H9 (cell line): ENCODE measurements at regions not wholly inside any gene's neighbourhood (a gene's known extent, or its start where the extent isn't known, plus 50 kb on each side); places are given as distances from the start of the nearest gene placed in this dataset.

Experiments used
- DNase-seq: peaks from one replicate; pipeline ENCODE4 v3.0.0-alpha.2; 2017
- H2AFZ ChIP-seq: one replicate; pipeline ENCODE4 v1.6.1; 2013; ENCODE audit warnings: mild to moderate bottlenecking, low read length, control low read depth, moderate library complexity
- H2AK5ac ChIP-seq: 2 replicates; pipeline ENCODE4 v1.6.1; 2013; ENCODE audit warnings: low read length, control low read depth, mixed read lengths; ENCODE audit not compliant: insufficient read length
- H2BK120ac ChIP-seq: one replicate; pipeline ENCODE4 v1.6.1; 2013; ENCODE audit warnings: low read depth, mild to moderate bottlenecking, low read length, control low read depth, inconsistent platforms; ENCODE audit not compliant: poor library complexity, severe bottlenecking
- H2BK12ac ChIP-seq: 2 replicates; pipeline ENCODE4 v1.6.1; 2013; ENCODE audit warnings: low read length, control low read depth, mixed read lengths, low read depth; ENCODE audit not compliant: insufficient read length
- H2BK15ac ChIP-seq: 2 replicates; pipeline ENCODE4 v1.6.1; 2013; ENCODE audit warnings: low read depth, low read length, control low read depth
- H2BK20ac ChIP-seq: one replicate; pipeline ENCODE4 v1.6.1; 2013; ENCODE audit warnings: low read depth, mild to moderate bottlenecking, low read length, control low read depth, inconsistent platforms; ENCODE audit not compliant: poor library complexity, severe bottlenecking
- H2BK5ac ChIP-seq: 2 replicates; pipeline ENCODE4 v1.6.1; 2013; ENCODE audit warnings: low read length, control low read depth, mixed read lengths; ENCODE audit not compliant: insufficient read length
- H3K14ac ChIP-seq: 2 replicates; pipeline ENCODE4 v1.6.1; 2013; ENCODE audit warnings: low read length, control low read depth; ENCODE audit not compliant: insufficient read depth
- H3K18ac ChIP-seq: 2 replicates; pipeline ENCODE4 v1.6.1; 2013; ENCODE audit warnings: low read depth, mild to moderate bottlenecking, mixed read lengths, low read length, control low read depth; ENCODE audit not compliant: insufficient read length
- H3K23ac ChIP-seq: 2 replicates; pipeline ENCODE4 v1.6.1; 2013; ENCODE audit warnings: low read length, control low read depth, mixed read lengths, low read depth; ENCODE audit not compliant: insufficient read length
- H3K23me2 ChIP-seq: 2 replicates; pipeline ENCODE4 v1.6.1; 2013; ENCODE audit warnings: low read depth, mild to moderate bottlenecking, mixed read lengths, low read length, control low read depth; ENCODE audit not compliant: insufficient read length, poor library complexity, severe bottlenecking
- H3K27ac ChIP-seq: 2 replicates; pipeline ENCODE4 v1.5.1; 2013; ENCODE audit warnings: low read length, control low read depth, mixed read lengths, low read depth; ENCODE audit not compliant: insufficient read length
- H3K27me3 ChIP-seq: 2 replicates; pipeline ENCODE4 v1.6.1; 2013; ENCODE audit warnings: low read length, control low read depth, inconsistent platforms; ENCODE audit not compliant: insufficient read depth
- H3K4ac ChIP-seq: 2 replicates; pipeline ENCODE4 v1.6.1; 2013; ENCODE audit warnings: low read depth, mild to moderate bottlenecking, control low read depth, inconsistent platforms, low read length, moderate library complexity
- H3K4me1 ChIP-seq: 2 replicates; pipeline ENCODE4 v1.6.1; 2013; ENCODE audit warnings: low read length, control low read depth, inconsistent platforms; ENCODE audit not compliant: insufficient read depth
- H3K4me2 ChIP-seq: 2 replicates; pipeline ENCODE4 v1.6.1; 2013; ENCODE audit warnings: low read length, control low read depth, mixed read lengths; ENCODE audit not compliant: insufficient read length, insufficient read depth
- H3K56ac ChIP-seq: 2 replicates; pipeline ENCODE4 v1.6.1; 2013; ENCODE audit warnings: low read depth, mild to moderate bottlenecking, mixed read lengths, low read length, control low read depth; ENCODE audit not compliant: insufficient read length
- H3K79me1 ChIP-seq: 2 replicates; pipeline ENCODE4 v1.6.1; 2013; ENCODE audit warnings: low read depth, mild to moderate bottlenecking, moderate library complexity, low read length, control low read depth, inconsistent platforms; ENCODE audit not compliant: insufficient read depth, poor library complexity, severe bottlenecking
- H3K79me2 ChIP-seq: 2 replicates; pipeline ENCODE4 v1.6.1; 2013; ENCODE audit warnings: low read length, control low read depth, inconsistent platforms; ENCODE audit not compliant: insufficient read depth
- H3K9ac ChIP-seq: 2 replicates; pipeline ENCODE4 v1.6.1; 2013; ENCODE audit warnings: low read length, control low read depth, mixed read lengths; ENCODE audit not compliant: insufficient read length; ENCODE audit errors: extremely low read depth
- H3K9me3 ChIP-seq: one replicate; pipeline ENCODE4 v1.6.1; 2013; ENCODE audit warnings: low read depth, low read length, inconsistent platforms; ENCODE audit not compliant: control insufficient read depth
- H3T11ph ChIP-seq: one replicate; pipeline ENCODE4 v1.6.1; 2013; ENCODE audit warnings: mild to moderate bottlenecking, low read length, control low read depth, inconsistent platforms
- H4K20me1 ChIP-seq: one replicate; pipeline ENCODE4 v1.6.1; 2013; ENCODE audit not compliant: control insufficient read depth, insufficient read length, insufficient read depth
- H4K5ac ChIP-seq: 2 replicates; pipeline ENCODE4 v1.6.1; 2013; ENCODE audit warnings: low read depth, mild to moderate bottlenecking, mixed read lengths, low read length, control low read depth; ENCODE audit not compliant: insufficient read length
- H4K8ac ChIP-seq: replicated peaks from 2 replicates; pipeline ENCODE4 v1.6.1; 2013; ENCODE audit warnings: low read length, control low read depth, mixed read lengths, low read depth; ENCODE audit not compliant: insufficient read length
- H4K91ac ChIP-seq: 2 replicates; pipeline ENCODE4 v1.6.1; 2013; ENCODE audit warnings: low read depth, mild to moderate bottlenecking, moderate library complexity, mixed read lengths, low read length, control low read depth; ENCODE audit not compliant: insufficient read length
- H3K27ac Mint-ChIP-seq, 3 experiments: 2 replicates in 2 of 3; 3 replicates in 1 of 3; pipeline ENCODE4 v1.8.0; 2020 to 2021; ENCODE audit warnings: mixed read lengths in 3 of 3, mild to moderate bottlenecking in 1 of 3, moderate library complexity in 1 of 3
- H3K27me3 Mint-ChIP-seq: 2 replicates; pipeline ENCODE4 v1.8.0; 2021; ENCODE audit warnings: low read depth, mild to moderate bottlenecking, moderate library complexity, mixed read lengths
- H3K36me3 Mint-ChIP-seq, 3 experiments: 2 replicates in 2 of 3; 3 replicates in 1 of 3; pipeline ENCODE4 v1.8.0; 2020 to 2021; ENCODE audit warnings: low read depth in 3 of 3, mixed read lengths in 3 of 3; ENCODE audit not compliant: insufficient read depth in 1 of 3
- H3K4me1 Mint-ChIP-seq, 2 experiments: 2 replicates each; pipeline ENCODE4 v1.8.0; 2020; ENCODE audit warnings: mixed read lengths in 2 of 2
- H3K4me3 Mint-ChIP-seq, 2 experiments: 2 replicates in 1 of 2; 3 replicates in 1 of 2; pipeline ENCODE4 v1.8.0; 2020 to 2021; ENCODE audit warnings: mild to moderate bottlenecking in 2 of 2, mixed read lengths in 2 of 2, moderate library complexity in 1 of 2
- H3K9me3 Mint-ChIP-seq, 2 experiments: 2 replicates in 1 of 2; 3 replicates in 1 of 2; pipeline ENCODE4 v1.8.0; 2020; ENCODE audit warnings: mild to moderate bottlenecking in 2 of 2, mixed read lengths in 2 of 2, moderate library complexity in 1 of 2
- WGBS: extraction: QIAGEN DNeasy Blood & Tissue Kit; methylation state at CpG from one replicate; pipeline ENCODE4 v1.1.7; 2013; ENCODE audit warnings: missing lambda C conversion rate, low lambda C conversion rate, mixed read lengths; ENCODE audit not compliant: insufficient read length; ENCODE audit errors: extremely low coverage; 5-methylcytosine and 5-hydroxymethylcytosine counted together
- TF ChIP-seq, protein P1 (sequence below): fragments of 200-600 bp; sonication (generic); conservative IDR thresholded peaks from 3 replicates; pipeline ENCODE4 v1.8.0; 2021; ENCODE audit warnings: antibody characterized with exemption, mild to moderate bottlenecking

DNA sequence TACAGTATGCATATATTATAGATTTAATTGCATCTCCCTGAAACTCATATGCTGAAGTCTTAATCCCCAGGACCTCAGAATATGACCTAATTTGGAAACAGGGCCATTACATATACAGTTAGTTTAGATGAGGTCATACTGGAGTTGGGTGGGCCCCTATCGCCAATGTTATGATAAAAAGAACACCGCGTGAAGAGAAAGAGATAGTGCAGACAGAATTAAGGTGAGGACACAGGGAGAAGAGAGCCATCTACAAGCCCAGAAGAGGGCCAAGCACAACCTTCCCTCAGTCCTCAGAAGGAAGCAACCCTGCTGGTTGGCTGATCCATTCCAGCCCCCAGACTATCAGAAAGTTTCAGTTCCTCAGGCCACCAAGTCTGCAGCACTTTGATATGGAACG lies 311.9 kb upstream of the RAB6C start:
- no peak overlapping the region for H3K56ac ChIP-seq
- no peak overlapping the region for H3K14ac ChIP-seq
- no peak overlapping the region for H2BK120ac ChIP-seq
- no peak overlapping the region for H3K23ac ChIP-seq
- no peaks in the 10 kb centered on the region for H3K9me3 ChIP-seq
- DNase-seq = no peak
- no peaks in the 10 kb centered on the region for H4K20me1 ChIP-seq
- Mint-ChIP-seq H3K4me3 (no peak overlapping the region), H3K27me3 (peaks cover 7% of the 10 kb centered on the region), H3K36me3 (peaks cover 0 to 4% (median 2%) of the 10 kb centered on the region in 3 experiments; a peak in 2 of 7 replicates), H3K27ac (no peak overlapping the region), H3K9me3 (peaks cover 0 to 2% of the 10 kb centered on the region in 2 experiments; a peak in 2 of 5 replicates), H3K4me1 (no peaks in the 10 kb centered on the region; a peak in 1 of 4 replicates)
- H3K4me1 ChIP-seq = no peaks in the 10 kb centered on the region
- H3K4ac ChIP-seq = no peak overlapping the region
- H4K8ac ChIP-seq = no peak overlapping the region
- H4K5ac ChIP-seq = no peak overlapping the region
- no peak overlapping the region for H4K91ac ChIP-seq
- no peak overlapping the region for H2BK20ac ChIP-seq
- no peak overlapping the region for H3K4me2 ChIP-seq
- H3K9ac ChIP-seq = no peak overlapping the region
- WGBS = no CpG with 5 or more reads among the region's 4 CpGs
- no peak overlapping the region for H2BK15ac ChIP-seq
- H2AK5ac ChIP-seq = no peak overlapping the region
- H3K27ac ChIP-seq = no peak overlapping the region
- no peak overlapping the region for H2AFZ ChIP-seq
- H3K18ac ChIP-seq = no peak overlapping the region
- H2BK12ac ChIP-seq = no peak overlapping the region
- TF ChIP-seq, protein P1, sequence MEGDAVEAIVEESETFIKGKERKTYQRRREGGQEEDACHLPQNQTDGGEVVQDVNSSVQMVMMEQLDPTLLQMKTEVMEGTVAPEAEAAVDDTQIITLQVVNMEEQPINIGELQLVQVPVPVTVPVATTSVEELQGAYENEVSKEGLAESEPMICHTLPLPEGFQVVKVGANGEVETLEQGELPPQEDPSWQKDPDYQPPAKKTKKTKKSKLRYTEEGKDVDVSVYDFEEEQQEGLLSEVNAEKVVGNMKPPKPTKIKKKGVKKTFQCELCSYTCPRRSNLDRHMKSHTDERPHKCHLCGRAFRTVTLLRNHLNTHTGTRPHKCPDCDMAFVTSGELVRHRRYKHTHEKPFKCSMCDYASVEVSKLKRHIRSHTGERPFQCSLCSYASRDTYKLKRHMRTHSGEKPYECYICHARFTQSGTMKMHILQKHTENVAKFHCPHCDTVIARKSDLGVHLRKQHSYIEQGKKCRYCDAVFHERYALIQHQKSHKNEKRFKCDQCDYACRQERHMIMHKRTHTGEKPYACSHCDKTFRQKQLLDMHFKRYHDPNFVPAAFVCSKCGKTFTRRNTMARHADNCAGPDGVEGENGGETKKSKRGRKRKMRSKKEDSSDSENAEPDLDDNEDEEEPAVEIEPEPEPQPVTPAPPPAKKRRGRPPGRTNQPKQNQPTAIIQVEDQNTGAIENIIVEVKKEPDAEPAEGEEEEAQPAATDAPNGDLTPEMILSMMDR = no peak
- H3K79me1 ChIP-seq = no peaks in the 10 kb centered on the region
- H3T11ph ChIP-seq = no peak overlapping the region
- H3K79me2 ChIP-seq = no peaks in the 10 kb centered on the region
- H2BK5ac ChIP-seq = no peak overlapping the region
- H3K27me3 ChIP-seq = no peaks in the 10 kb centered on the region
- no peaks in the 10 kb centered on the region for H3K23me2 ChIP-seq
